ENCODE measurements at regions not wholly inside any gene's neighbourhood (a gene's known extent, or its start where the extent isn't known, plus 50 kb on each side); places are given as distances from the start of the nearest gene placed in this dataset.

- WGBS, 2 experiments (ENCODE audit: extremely low coverage in 2 of 2, insufficient read length in 1 of 2) = no CpG with 5 or more reads among the region's 7 CpGs
- Histone ChIP-seq H3K56ac (ENCODE audit: extremely low read depth, insufficient read depth, low read length) (no peak overlapping the region), H3K4me2 (ENCODE audit: low read depth, low read length) (no peak overlapping the region), H4K91ac (ENCODE audit: insufficient read depth, low read depth, low read length) (no peak overlapping the region), H2AK5ac (ENCODE audit: low read depth, low read length) (no peak overlapping the region), H3K4me1 (ENCODE audit: control insufficient read depth, insufficient read depth, low read length) (no peaks in the 10 kb centered on the region; the same call in 1 of the 2 replicates), H3K9me3 (ENCODE audit: control insufficient read depth, insufficient read depth, low read length) (no peaks in the 10 kb centered on the region), H3K4me3 (ENCODE audit: insufficient read depth, low read depth, low read length) (no peak overlapping the region), H3K4ac (ENCODE audit: low read depth, low read length) (no peak overlapping the region), H2AFZ (replicated peaks; ENCODE audit: low read length, poor library complexity) (no peak overlapping the region), H3K27ac (ENCODE audit: insufficient read depth, low read length) (no peak overlapping the region), H3K9me1 (ENCODE audit: insufficient read depth, low read length) (no peaks in the 10 kb centered on the region), H3K23ac (ENCODE audit: low read depth, low read length) (no peak overlapping the region), H3K36me3 (ENCODE audit: control insufficient read depth, insufficient read depth, low read length) (no peaks in the 10 kb centered on the region), H4K5ac (ENCODE audit: low read depth, low read length) (no peak overlapping the region), H4K8ac (ENCODE audit: low read depth in 2 of 2, low read length in 2 of 2) (no peak overlapping the region), H3K18ac (ENCODE audit: low read depth, low read length) (no peak overlapping the region), H2BK5ac (ENCODE audit: low read depth, low read length, poor library complexity, severe bottlenecking) (no peak overlapping the region), H3K27me3 (ENCODE audit: control insufficient read depth, insufficient read depth, low read length) (peaks cover 2% of the 10 kb centered on the region; the same call in 1 of the 2 replicates), H3K9ac (ENCODE audit: low read depth, low read length) (no peak overlapping the region), H2BK15ac (ENCODE audit: low read depth, low read length) (no peak overlapping the region), H4K20me1 (ENCODE audit: insufficient read depth, low read length) (no peaks in the 10 kb centered on the region), H3K14ac (replicated peaks; ENCODE audit: low read depth, low read length) (no peak overlapping the region), H2BK20ac (ENCODE audit: low read depth, low read length) (no peak overlapping the region), H3K79me1 (ENCODE audit: low read depth in 1 of 2, low read length in 2 of 2) (no peaks in the 10 kb centered on the region), H2AK9ac (replicated peaks; ENCODE audit: low read depth, low read length, poor library complexity) (no peak overlapping the region), H2BK120ac (ENCODE audit: low read depth, low read length) (no peak overlapping the region)
- no peak for DNase-seq
- intact Hi-C loops (cut with micrococcal nuclease) = no loop called here
- ChIA-PET CTCF (no interaction called here), POLR2A (ENCODE audit: unreplicated experiment) (no interaction called here)
- in situ Hi-C loops (cut with MboI; ENCODE audit: low sequenced_read_pairs) = no loop called here
- BruUV-seq (replicated peaks) = no TSS peak
- dilution Hi-C loops (cut with HindIII; ENCODE audit: low sequenced_read_pairs, unreplicated experiment) = no loop called here
- TF ChIP-seq BHLHE40 (IDR thresholded peaks at IDR 0.05; ENCODE audit: low read depth, low read length) (no peak), NFE2L2 (IDR thresholded peaks at IDR 0.05; ENCODE audit: low read depth, low read length) (no peak), RCOR1 (IDR thresholded peaks at IDR 0.05; ENCODE audit: insufficient replicate concordance, low read length) (no peak), ELK1 (IDR thresholded peaks at IDR 0.05; ENCODE audit: borderline replicate concordance, low read depth, low read length) (no peak), MAFK (IDR thresholded peaks at IDR 0.05; ENCODE audit: low read depth, low read length) (no peak), MAZ (IDR thresholded peaks at IDR 0.05; ENCODE audit: borderline replicate concordance, low read depth, low read length) (no peak), CHD1 (IDR thresholded peaks at IDR 0.05; ENCODE audit: low read depth, low read length) (no peak), CEBPB (IDR thresholded peaks at IDR 0.05; ENCODE audit: low read depth, low read length) (no peak), CTCF (conservative IDR thresholded peaks at IDR 0.05; ENCODE audit: low read depth, low read length) (no peak), MXI1 (IDR thresholded peaks at IDR 0.05; ENCODE audit: borderline replicate concordance, low read depth, low read length) (no peak), USF2 (IDR thresholded peaks at IDR 0.05; ENCODE audit: low read depth, low read length) (no peak), RAD21 (IDR thresholded peaks at IDR 0.05; ENCODE audit: low read length) (no peak), POLR2A (IDR thresholded peaks at IDR 0.05; ENCODE audit: low read depth, low read length) (no peak), RFX5 (IDR thresholded peaks at IDR 0.05; ENCODE audit: low read depth, low read length) (no peak)
- ATAC-seq (ENCODE audit: low read depth) = no peak
Measured at GRCh38 chr3:72032441-72033135, 247.6 kb upstream of the PROK2 start.

Data from IMR-90 (cell line).